GM19240 (cell line): ENCODE measurements at regions not wholly inside any gene's neighbourhood (a gene's known extent, or its start where the extent isn't known, plus 50 kb on each side); places are given as distances from the start of the nearest gene placed in this dataset.
"Not testable (repeated sequence)": the region's sequence is repeated elsewhere in the genome, so short reads cannot be mapped to it uniquely, and the experiment has no call there.

ENCODE experiments used
- DNase-seq: peaks from one replicate; pipeline ENCODE4 v3.0.0; 2011; ENCODE audit warnings: low spot score; ENCODE audit not compliant: insufficient read length

GRCh38 chr7:81232084-81232799 is 313.4 kb upstream of the SEMA3C start:
- DNase-seq = no peak

- DNase-seq = no peak
Observed at GRCh38 chr7:81231301-81231838, 312.5 kb upstream of the SEMA3C start.

GRCh38 chr7:81226234-81226633 is 307.4 kb upstream of the SEMA3C start:
- no peak for DNase-seq

- DNase-seq = not testable (repeated sequence)
Observed at GRCh38 chr7:81222692-81223091, 303.8 kb upstream of the SEMA3C start.

- no peak for DNase-seq
Observed at GRCh38 chr7:81221527-81222217, 302.8 kb upstream of the SEMA3C start.

GRCh38 chr7:81218480-81219106 is 299.7 kb upstream of the SEMA3C start:
- no peak for DNase-seq

- no peak for DNase-seq
Observed at GRCh38 chr7:81213394-81213793, 294.5 kb upstream of the SEMA3C start.

- DNase-seq = no peak
Observed at GRCh38 chr7:81211934-81212320, 293.1 kb upstream of the SEMA3C start.

- no peak for DNase-seq
Observed at GRCh38 chr7:81211204-81211933, 292.5 kb upstream of the SEMA3C start.

- DNase-seq = no peak
Observed at GRCh38 chr7:81210137-81211064, 291.6 kb upstream of the SEMA3C start.

- DNase-seq = no peak
Observed at GRCh38 chr7:81209059-81209458, 290.2 kb upstream of the SEMA3C start.

GRCh38 chr7:81207801-81208200 is 288.9 kb upstream of the SEMA3C start:
- DNase-seq = no peak

GRCh38 chr7:81206667-81207360 is 288.0 kb upstream of the SEMA3C start:
- no peak for DNase-seq

GRCh38 chr7:81206217-81206616 is 287.4 kb upstream of the SEMA3C start:
- DNase-seq = no peak

- no peak for DNase-seq
Observed at GRCh38 chr7:81201188-81201587, 282.3 kb upstream of the SEMA3C start.

GRCh38 chr7:81198766-81199165 is 279.9 kb upstream of the SEMA3C start:
- DNase-seq = no peak

GRCh38 chr7:81197266-81197665 is 278.4 kb upstream of the SEMA3C start:
- no peak for DNase-seq

- DNase-seq = no peak
Observed at GRCh38 chr7:81195033-81195432, 276.2 kb upstream of the SEMA3C start.

- DNase-seq = no peak
Observed at GRCh38 chr7:81190997-81191768, 272.3 kb upstream of the SEMA3C start.
